B cell (primary cell): ENCODE measurements at regions not wholly inside any gene's neighbourhood (a gene's known extent, or its start where the extent isn't known, plus 50 kb on each side); places are given as distances from the start of the nearest gene placed in this dataset.

Source experiments
- ATAC-seq: fragments of 200-7000 bp; cut with Tn5 transposase; one replicate; pipeline ENCODE4 v1.10.0; 2021; ENCODE audit warnings: low read depth, mild to moderate bottlenecking, moderate number of reproducible peaks, moderate library complexity
- CTCF ChIA-PET: fragments of 350-600 bp; sonication (Branson Sonifier 250); formaldehyde crosslinking; loops from one replicate; lab custom pipeline; 2021; ENCODE audit warnings: antibody characterized with exemption, inconsistent platforms; lab: Charles Lee
- POLR2A ChIA-PET: fragments of 350-600 bp; sonication (Branson Sonifier 250); formaldehyde crosslinking; loops from one replicate; lab custom pipeline; 2021; ENCODE audit warnings: antibody characterized with exemption; lab: Charles Lee
- DNase-seq: peaks from one replicate; pipeline ENCODE4 v3.0.0; 2013
- H2AFZ ChIP-seq: 2 replicates; pipeline ENCODE4 v1.6.1; 2012; ENCODE audit warnings: mild to moderate bottlenecking, low read depth, low read length; ENCODE audit not compliant: insufficient read depth, poor library complexity, severe bottlenecking
- H3K27ac ChIP-seq, 2 donors: 1 replicate in 1 of 2; 2 replicates in 1 of 2; pipeline ENCODE4 v1.5.1; 2012 to 2013; ENCODE audit warnings: low read length in 2 of 2, mild to moderate bottlenecking in 2 of 2, moderate library complexity in 1 of 2
- H3K27me3 ChIP-seq, 4 experiments: fragments of 200-600 bp in 1 of 4; sonication (generic) in 1 of 4; replicated peaks in 1 of 4; 1 replicate in 2 of 4; 2 replicates in 2 of 4; pipeline versions ENCODE4 v1.6.1 to v1.7.0; 2013 to 2016; ENCODE audit warnings: low read length in 3 of 4, mild to moderate bottlenecking in 2 of 4, mixed read lengths in 1 of 4, moderate library complexity in 1 of 4; ENCODE audit not compliant: insufficient read depth in 4 of 4, control insufficient read depth in 3 of 4; ENCODE audit errors: control extremely low read depth in 1 of 4
- H3K36me3 ChIP-seq, 2 experiments: replicated peaks in 1 of 2; 1 replicate in 1 of 2; 2 replicates in 1 of 2; pipeline versions ENCODE4 v1.6.1 to v1.7.1; 2013; ENCODE audit warnings: low read length in 1 of 2; ENCODE audit not compliant: insufficient read depth in 2 of 2, control insufficient read depth in 1 of 2; ENCODE audit errors: control extremely low read depth in 1 of 2, extremely low read depth in 1 of 2
- H3K4me1 ChIP-seq, 2 donors: fragments of 200-600 bp in 1 of 2; sonication (generic) in 1 of 2; 1 replicate in 1 of 2; 2 replicates in 1 of 2; pipeline versions ENCODE4 v1.5.1 to v1.6.1; 2013 to 2017; ENCODE audit warnings: low read length in 2 of 2; ENCODE audit not compliant: control insufficient read depth in 2 of 2, insufficient read depth in 2 of 2
- H3K4me2 ChIP-seq: replicated peaks from 2 replicates; pipeline ENCODE3; 2012; ENCODE audit warnings: mild to moderate bottlenecking, low read depth, low read length; ENCODE audit not compliant: poor library complexity, severe bottlenecking
- H3K4me3 ChIP-seq, 5 experiments: fragments of 200-600 bp in 1 of 5; sonication (generic) in 1 of 5; 1 replicate in 3 of 5; 2 replicates in 2 of 5; pipeline versions ENCODE4 v1.5.1 to v1.7.0; 2011 to 2016; ENCODE audit warnings: low read length in 4 of 5, mild to moderate bottlenecking in 4 of 5, low read depth in 2 of 5, control low read depth in 1 of 5, moderate library complexity in 1 of 5; ENCODE audit not compliant: insufficient read depth in 1 of 5; ENCODE audit errors: control extremely low read depth in 1 of 5, extremely low read depth in 1 of 5
- H3K79me2 ChIP-seq: fragments of 200-600 bp; sonication (generic); one replicate; pipeline ENCODE4 v1.6.0; 2016; ENCODE audit warnings: low read length; ENCODE audit not compliant: control insufficient read depth, insufficient read depth
- H3K9ac ChIP-seq: fragments of 200-600 bp; sonication (generic); 2 replicates; pipeline ENCODE4 v1.6.1; 2017; ENCODE audit warnings: mild to moderate bottlenecking, low read length, moderate library complexity
- H3K9me3 ChIP-seq, 3 donors: one replicate each; pipeline versions ENCODE4 v1.6.1 to v1.7.1; 2013; ENCODE audit warnings: low read length in 2 of 3; ENCODE audit not compliant: control insufficient read depth in 2 of 3, insufficient read depth in 1 of 3; ENCODE audit errors: control extremely low read depth in 1 of 3
- H4K20me1 ChIP-seq: 2 replicates; pipeline ENCODE4 v1.6.0; 2012; ENCODE audit warnings: mild to moderate bottlenecking, low read length; ENCODE audit not compliant: insufficient read depth, control insufficient read depth, poor library complexity, severe bottlenecking
- H3K27ac Mint-ChIP-seq: one replicate; pipeline ENCODE4 v1.8.0; 2021; ENCODE audit warnings: mixed read lengths
- H3K27me3 Mint-ChIP-seq: one replicate; pipeline ENCODE4 v1.8.0; 2021; ENCODE audit warnings: mixed read lengths
- H3K4me1 Mint-ChIP-seq: one replicate; pipeline ENCODE4 v1.8.0; 2021; ENCODE audit warnings: mixed read lengths
- H3K4me3 Mint-ChIP-seq: one replicate; pipeline ENCODE4 v1.8.0; 2021; ENCODE audit warnings: mixed read lengths
- H3K9me3 Mint-ChIP-seq: one replicate; pipeline ENCODE4 v1.8.0; 2022; ENCODE audit warnings: mixed read lengths; ENCODE audit not compliant: insufficient read depth
- CTCF ChIP-seq: fragments of 200-600 bp; IDR thresholded peaks from one replicate; pipeline ENCODE4 v1.8.0; 2022; ENCODE audit warnings: antibody characterized with exemption, mild to moderate bottlenecking
- EZH2 ChIP-seq: IDR thresholded peaks from 2 replicates; pipeline ENCODE4 v1.6.1; 2012; ENCODE audit warnings: borderline replicate concordance, low read depth, mild to moderate bottlenecking, moderate library complexity, low read length; ENCODE audit not compliant: insufficient read depth, poor library complexity, severe bottlenecking
- WGBS: methylation state at CpG from one replicate; pipeline ENCODE4 v1.1.5; 2013; ENCODE audit warnings: missing lambda C conversion rate; ENCODE audit not compliant: insufficient coverage; 5-methylcytosine and 5-hydroxymethylcytosine counted together
- intact Hi-C: fragments of 100-400 bp; cut with micrococcal nuclease; formaldehyde crosslinking; loops from one replicate; pipeline ENCODE4 v1.10.0; 2022

GRCh38 chr1:56079391-56079790 lies 500.0 kb downstream of the PLPP3 start:
- Histone ChIP-seq H3K4me1 (no peaks in the 10 kb centered on the region), H3K4me2 (no peak overlapping the region), H3K9ac (no peak overlapping the region), H3K27me3 (no peaks in the 10 kb centered on the region), H3K9me3 (no peaks in the 10 kb centered on the region), H3K36me3 (no peaks in the 10 kb centered on the region), H4K20me1 (no peaks in the 10 kb centered on the region), H2AFZ (no peak overlapping the region), H3K4me3 (no peak overlapping the region), H3K27ac (no peak overlapping the region), H3K79me2 (no peaks in the 10 kb centered on the region)
- intact Hi-C loops, result no loop called here
- no peaks in the 10 kb centered on the region for H3K9me3 Mint-ChIP-seq
- DNase-seq, result no peak
- H3K4me3 Mint-ChIP-seq, result no peak overlapping the region
- ChIA-PET POLR2A (no interaction called here), CTCF (no interaction called here)
- H3K4me1 Mint-ChIP-seq, result no peaks in the 10 kb centered on the region
- no peak for ATAC-seq
- no peak overlapping the region for H3K27ac Mint-ChIP-seq
- H3K27me3 Mint-ChIP-seq, result peaks cover 14% of the 10 kb centered on the region
- WGBS, result 94% methylated on average over 2 of the region's 2 CpGs
- no peak for TF ChIP-seq EZH2
- TF ChIP-seq CTCF, result no peak

- H3K4me1 ChIP-seq, result no peaks in the 10 kb centered on the region
These were observed 502.2 kb downstream of the PLPP3 start for GRCh38 chr1:56077206-56077605.

More at GRCh38 chr1:56077206-56077605, 502.2 kb downstream of the PLPP3 start:
- ChIA-PET CTCF (no interaction called here), POLR2A (no interaction called here)
- H4K20me1 ChIP-seq, result no peaks in the 10 kb centered on the region
- TF ChIP-seq CTCF (no peak), EZH2 (no peak)
- no peaks in the 10 kb centered on the region for H3K9me3 Mint-ChIP-seq
- no peak overlapping the region for H3K4me3 Mint-ChIP-seq
- H3K4me1 Mint-ChIP-seq, result no peaks in the 10 kb centered on the region
- H3K36me3 ChIP-seq, result no peaks in the 10 kb centered on the region
- no peak overlapping the region for H3K4me3 ChIP-seq
- intact Hi-C loops, result no loop called here
- no peaks in the 10 kb centered on the region for H3K79me2 ChIP-seq
- H3K27me3 Mint-ChIP-seq, result peaks cover 4% of the 10 kb centered on the region
- no peak overlapping the region for H3K27ac ChIP-seq
- H2AFZ ChIP-seq, result no peak overlapping the region
- H3K9ac ChIP-seq, result no peak overlapping the region
- no peak overlapping the region for H3K27ac Mint-ChIP-seq
- H3K27me3 ChIP-seq, result no peaks in the 10 kb centered on the region
- no peaks in the 10 kb centered on the region for H3K9me3 ChIP-seq
- ATAC-seq (no peak), DNase-seq (no peak)
- H3K4me2 ChIP-seq, result no peak overlapping the region
- 83% methylated on average over 2 of the region's 2 CpGs for WGBS
